Fibroblast of peridontal ligament (primary cell): ENCODE measurements at regions not wholly inside any gene's neighbourhood (a gene's known extent, or its start where the extent isn't known, plus 50 kb on each side); places are given as distances from the start of the nearest gene placed in this dataset.

Source experiments
- DNase-seq: peaks from one replicate; pipeline ENCODE4 v3.0.0-alpha.2; 2010; ENCODE audit errors: extremely low read depth

DNA sequence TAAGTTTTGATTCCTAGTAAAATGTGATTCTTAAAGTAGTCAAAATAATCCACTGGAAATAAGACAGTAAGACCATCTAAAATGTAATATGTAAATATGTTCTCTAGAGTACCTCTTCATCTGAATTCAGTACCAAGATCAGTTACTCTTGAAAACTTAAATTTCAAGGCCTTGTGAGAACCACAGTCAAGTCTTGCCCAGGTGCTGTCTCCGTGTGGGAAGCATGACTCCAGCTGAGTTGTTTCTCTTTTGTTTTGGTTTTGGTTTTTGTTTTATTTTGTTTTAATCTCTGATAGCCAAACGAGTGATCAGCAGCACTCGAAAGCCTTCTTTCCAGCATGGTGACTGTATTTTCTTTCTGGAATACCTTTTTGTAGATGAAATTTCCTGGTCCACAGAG is 907.0 kb downstream of the KCNJ18 start:
- DNase-seq = no peak

DNA sequence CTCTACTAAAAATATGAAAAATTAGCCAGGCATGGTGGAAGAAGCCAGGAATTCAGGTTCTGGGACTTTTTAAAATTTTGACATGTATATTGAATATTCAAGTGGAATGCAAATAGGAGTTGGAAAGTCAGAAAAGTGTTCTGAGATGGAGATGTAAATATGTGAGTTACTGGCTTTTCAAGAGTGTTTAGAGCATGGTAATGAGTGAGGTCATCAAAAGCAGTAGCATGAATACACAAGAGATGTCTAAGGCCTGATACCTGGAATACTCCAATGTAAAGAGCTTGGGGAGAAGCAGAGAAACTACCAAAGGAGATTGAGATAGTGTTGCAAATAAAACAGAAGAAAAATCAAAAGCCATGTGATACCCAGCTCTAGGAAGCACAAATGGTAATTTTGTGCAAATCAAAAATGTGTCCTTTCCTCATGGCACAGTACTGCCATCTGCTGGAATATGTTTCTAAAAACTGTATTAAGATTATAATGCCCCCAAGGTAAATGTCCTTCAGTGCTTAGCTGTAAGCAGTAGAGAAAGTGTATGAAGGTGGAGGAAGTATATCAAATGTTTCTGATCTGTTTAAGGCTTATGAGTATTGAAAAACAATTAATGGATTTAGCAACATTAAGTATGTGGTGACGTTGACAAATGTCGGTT is 908.4 kb downstream of the KCNJ18 start:
- peak; percentile 0 for DNase-seq
